RWPE1 (cell line): ENCODE measurements at regions not wholly inside any gene's neighbourhood (a gene's known extent, or its start where the extent isn't known, plus 50 kb on each side); places are given as distances from the start of the nearest gene placed in this dataset.

ENCODE experiments used
- CTCF ChIA-PET: fragments of 350-600 bp; sonication (Branson Sonifier 250); formaldehyde crosslinking; extraction: SDS; loops from one replicate; lab custom pipeline; 2021; lab: Yijun Ruan, JAX
- POLR2A ChIA-PET: fragments of 400-600 bp; formaldehyde crosslinking; extraction: SDS; loops from one replicate; lab custom pipeline; 2020; ENCODE audit warnings: antibody characterized with exemption; ENCODE audit not compliant: low non-redundant PET; lab: Yijun Ruan, JAX
- DNase-seq: peaks from one replicate; pipeline ENCODE4 v3.0.0; 2012; ENCODE audit warnings: low spot score
- H3K27ac ChIP-seq: fragments of 450-650 bp; 2 replicates; pipeline ENCODE4 v1.5.1; 2017
- CTCF ChIP-seq: fragments of 450-650 bp; conservative IDR thresholded peaks from 2 replicates; pipeline ENCODE4 v1.5.1; 2017; ENCODE audit warnings: low read depth, mild to moderate bottlenecking

GRCh38 chr2:16437189-16437588, 228.4 kb downstream of the CYRIA start:
- DNase-seq = no peak
- ChIA-PET CTCF (no interaction called here), POLR2A (no interaction called here)
- H3K27ac ChIP-seq = no peak overlapping the region
- TF ChIP-seq CTCF = no peak

GRCh38 chr2:16434393-16434792, 231.2 kb downstream of the CYRIA start:
- POLR2A ChIA-PET = no interaction called here
- no peak for DNase-seq
- no peak overlapping the region for H3K27ac ChIP-seq
- no peak for TF ChIP-seq CTCF
- CTCF ChIA-PET = interaction anchor here (0.5 kb wide), 1 partner anchor 453 kb away, joined by 3 read pairs; no protein-coding TSS in a partner anchor

GRCh38 chr2:16430846-16431245, 234.8 kb downstream of the CYRIA start:
- no peak for TF ChIP-seq CTCF
- CTCF ChIA-PET = no interaction called here
- H3K27ac ChIP-seq = no peak overlapping the region
- POLR2A ChIA-PET = no interaction called here
- DNase-seq = no peak

- TF ChIP-seq CTCF = no peak
- POLR2A ChIA-PET = no interaction called here
- DNase-seq = no peak
- no peak overlapping the region for H3K27ac ChIP-seq
- CTCF ChIA-PET = interaction anchor here (0.6 kb wide), 1 partner anchor 13 kb away, joined by 4 read pairs; no protein-coding TSS in a partner anchor
These were observed 236.0 kb downstream of the CYRIA start for GRCh38 chr2:16429431-16430145.

GRCh38 chr2:16429002-16429401, 236.6 kb downstream of the CYRIA start:
- H3K27ac ChIP-seq = no peak overlapping the region
- ChIA-PET POLR2A (no interaction called here), CTCF (no interaction called here)
- DNase-seq = no peak
- TF ChIP-seq CTCF = no peak

GRCh38 chr2:16425462-16426336, 239.9 kb downstream of the CYRIA start:
- ChIA-PET POLR2A (no interaction called here), CTCF (no interaction called here)
- peak; percentile 7 for DNase-seq
- TF ChIP-seq CTCF = no peak
- H3K27ac ChIP-seq = no peak overlapping the region
